Glutamatergic neuron (in vitro differentiated cells): ENCODE measurements at regions not wholly inside any gene's neighbourhood (a gene's known extent, or its start where the extent isn't known, plus 50 kb on each side); places are given as distances from the start of the nearest gene placed in this dataset.

ENCODE experiments used
- DNase-seq: peaks from one replicate; pipeline ENCODE4 v3.0.0; 2022
- H3K27ac Mint-ChIP-seq: one replicate; pipeline ENCODE4 v1.8.0; 2020; ENCODE audit warnings: mild to moderate bottlenecking, mixed read lengths, inconsistent platforms; ENCODE audit not compliant: unreplicated experiment
- H3K27me3 Mint-ChIP-seq: one replicate; pipeline ENCODE4 v1.8.0; 2020; ENCODE audit warnings: mild to moderate bottlenecking, moderate library complexity, mixed read lengths, inconsistent platforms; ENCODE audit not compliant: unreplicated experiment
- H3K36me3 Mint-ChIP-seq: one replicate; pipeline ENCODE4 v1.8.0; 2020; ENCODE audit warnings: mild to moderate bottlenecking, mixed read lengths, inconsistent platforms; ENCODE audit not compliant: unreplicated experiment
- H3K4me1 Mint-ChIP-seq: one replicate; pipeline ENCODE4 v1.8.0; 2020; ENCODE audit warnings: mild to moderate bottlenecking, low read depth, mixed read lengths, inconsistent platforms; ENCODE audit not compliant: unreplicated experiment
- H3K4me3 Mint-ChIP-seq: one replicate; pipeline ENCODE4 v1.8.0; 2020; ENCODE audit warnings: mild to moderate bottlenecking, mixed read lengths, inconsistent platforms; ENCODE audit not compliant: unreplicated experiment
- H3K9me3 Mint-ChIP-seq: one replicate; pipeline ENCODE4 v1.8.0; 2020; ENCODE audit warnings: mild to moderate bottlenecking, moderate library complexity, mixed read lengths, inconsistent platforms; ENCODE audit not compliant: unreplicated experiment
- TF ChIP-seq, protein P1 (sequence below): fragments of 200-600 bp; sonication (generic); IDR thresholded peaks from one replicate; pipeline ENCODE4 v1.5.0; 2021; ENCODE audit not compliant: partially characterized antibody, unreplicated experiment

DNA sequence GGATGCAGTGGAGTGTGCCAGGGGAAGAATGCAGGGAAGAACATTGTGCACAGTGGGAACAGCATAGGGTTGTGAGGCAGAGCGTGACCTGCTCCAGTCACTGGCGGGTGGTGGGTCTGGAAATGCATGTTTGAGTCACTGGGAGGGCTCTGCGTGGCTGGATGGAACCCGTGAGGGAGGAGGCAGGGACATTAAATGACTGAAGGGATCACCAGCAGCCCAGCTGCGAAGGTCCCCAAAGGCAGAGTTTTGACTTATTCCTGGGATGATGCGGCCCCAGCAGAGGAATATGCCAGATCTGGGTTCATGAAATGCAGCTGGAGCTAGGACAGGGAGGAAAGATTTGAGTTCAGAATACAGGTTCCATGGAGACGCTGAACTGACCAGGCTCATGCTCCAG, 104.0 kb upstream of the FGF3 start:
- H3K9me3 Mint-ChIP-seq, result peaks cover 1% of the 10 kb centered on the region
- no peak overlapping the region for H3K4me3 Mint-ChIP-seq
- no peaks in the 10 kb centered on the region for H3K4me1 Mint-ChIP-seq
- peaks cover 5% of the 10 kb centered on the region for H3K27me3 Mint-ChIP-seq
- no peaks in the 10 kb centered on the region for H3K36me3 Mint-ChIP-seq
- TF ChIP-seq, protein P1, sequence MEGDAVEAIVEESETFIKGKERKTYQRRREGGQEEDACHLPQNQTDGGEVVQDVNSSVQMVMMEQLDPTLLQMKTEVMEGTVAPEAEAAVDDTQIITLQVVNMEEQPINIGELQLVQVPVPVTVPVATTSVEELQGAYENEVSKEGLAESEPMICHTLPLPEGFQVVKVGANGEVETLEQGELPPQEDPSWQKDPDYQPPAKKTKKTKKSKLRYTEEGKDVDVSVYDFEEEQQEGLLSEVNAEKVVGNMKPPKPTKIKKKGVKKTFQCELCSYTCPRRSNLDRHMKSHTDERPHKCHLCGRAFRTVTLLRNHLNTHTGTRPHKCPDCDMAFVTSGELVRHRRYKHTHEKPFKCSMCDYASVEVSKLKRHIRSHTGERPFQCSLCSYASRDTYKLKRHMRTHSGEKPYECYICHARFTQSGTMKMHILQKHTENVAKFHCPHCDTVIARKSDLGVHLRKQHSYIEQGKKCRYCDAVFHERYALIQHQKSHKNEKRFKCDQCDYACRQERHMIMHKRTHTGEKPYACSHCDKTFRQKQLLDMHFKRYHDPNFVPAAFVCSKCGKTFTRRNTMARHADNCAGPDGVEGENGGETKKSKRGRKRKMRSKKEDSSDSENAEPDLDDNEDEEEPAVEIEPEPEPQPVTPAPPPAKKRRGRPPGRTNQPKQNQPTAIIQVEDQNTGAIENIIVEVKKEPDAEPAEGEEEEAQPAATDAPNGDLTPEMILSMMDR, result no peak
- peak; percentile 3 for DNase-seq
- no peak overlapping the region for H3K27ac Mint-ChIP-seq

DNA sequence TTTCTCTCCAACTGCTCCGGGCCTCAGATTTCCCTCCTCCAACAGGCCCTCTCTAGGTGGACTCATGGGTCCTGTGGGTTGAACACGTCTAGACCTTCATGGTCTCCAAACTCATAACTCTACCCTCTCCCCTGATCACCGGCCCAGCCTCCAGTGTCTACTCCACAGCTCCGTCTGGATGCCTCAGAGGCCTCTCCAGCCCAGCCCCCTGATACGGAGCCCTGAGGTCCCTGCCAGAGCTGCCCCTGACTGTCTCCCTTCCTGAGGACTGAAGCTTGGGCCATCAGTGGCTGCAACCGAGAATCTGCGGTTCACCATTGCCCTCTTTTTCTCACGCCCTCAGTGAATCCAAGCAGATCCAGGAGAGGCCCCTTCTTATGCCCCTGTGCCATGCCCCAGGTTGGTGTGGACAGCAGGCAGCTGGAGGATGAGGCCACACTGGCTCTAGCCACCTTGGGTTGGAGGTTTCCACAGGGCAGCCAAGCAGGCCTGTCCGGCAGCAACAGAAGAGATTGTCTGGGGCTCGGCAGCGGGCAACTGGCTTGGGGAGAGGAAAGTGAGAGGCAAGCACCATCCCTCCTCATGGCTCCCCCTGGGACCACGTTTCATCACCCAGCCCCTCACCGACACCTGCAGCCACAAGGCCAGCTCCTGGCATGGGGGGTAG, 104.6 kb upstream of the FGF3 start:
- TF ChIP-seq, protein P1, result no peak
- Mint-ChIP-seq H3K27ac (no peak overlapping the region), H3K9me3 (peaks cover 1% of the 10 kb centered on the region), H3K36me3 (no peaks in the 10 kb centered on the region), H3K27me3 (peaks cover 5% of the 10 kb centered on the region), H3K4me3 (no peak overlapping the region), H3K4me1 (no peaks in the 10 kb centered on the region)
- DNase-seq, result peak; percentile 10

DNA sequence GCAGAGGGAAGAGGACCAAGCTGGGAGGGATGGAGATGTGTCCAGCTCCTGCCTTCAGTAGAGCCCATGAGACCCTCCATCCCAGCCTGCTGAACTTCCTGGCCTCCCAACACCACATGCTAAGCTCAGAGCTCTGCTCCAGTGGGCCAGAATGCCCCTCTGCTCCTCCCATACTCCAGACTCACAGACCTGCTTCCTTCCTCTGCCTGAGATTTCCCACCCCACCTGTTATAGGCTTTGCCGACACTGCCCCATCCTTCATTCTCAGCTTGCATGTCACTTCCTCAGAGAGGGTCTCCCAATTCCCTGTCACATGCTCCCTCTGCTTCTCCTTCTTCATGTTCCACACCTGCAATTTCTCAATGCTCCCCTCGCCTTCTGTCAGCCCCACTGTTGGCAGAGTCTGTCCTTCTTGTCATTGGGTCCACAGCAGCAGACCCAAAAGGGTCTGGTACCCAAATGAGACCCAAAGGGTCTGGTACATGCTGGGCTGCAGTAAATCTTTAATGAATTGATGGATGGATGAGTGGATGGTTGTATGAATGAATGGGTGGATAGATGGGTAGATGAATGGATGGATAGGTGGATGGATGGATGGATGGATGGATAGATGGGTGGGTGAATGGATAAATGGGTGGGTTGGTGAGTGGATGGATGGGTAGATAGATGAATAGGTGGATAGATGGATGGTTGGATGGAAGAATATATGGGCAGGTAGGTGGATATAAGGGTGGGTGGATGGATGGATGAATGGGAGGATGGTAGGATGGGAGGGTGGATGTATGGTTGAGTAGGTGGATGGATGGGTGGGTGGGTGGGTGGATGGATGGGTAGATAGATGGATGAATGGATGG, 105.3 kb upstream of the FGF3 start:
- TF ChIP-seq, protein P1, result no peak
- peaks cover 3% of the 10 kb centered on the region for H3K27me3 Mint-ChIP-seq
- no peak for DNase-seq
- no peaks in the 10 kb centered on the region for H3K36me3 Mint-ChIP-seq
- no peak overlapping the region for H3K27ac Mint-ChIP-seq
- no peak overlapping the region for H3K4me3 Mint-ChIP-seq
- peaks cover 1% of the 10 kb centered on the region for H3K9me3 Mint-ChIP-seq
- H3K4me1 Mint-ChIP-seq, result no peaks in the 10 kb centered on the region

DNA sequence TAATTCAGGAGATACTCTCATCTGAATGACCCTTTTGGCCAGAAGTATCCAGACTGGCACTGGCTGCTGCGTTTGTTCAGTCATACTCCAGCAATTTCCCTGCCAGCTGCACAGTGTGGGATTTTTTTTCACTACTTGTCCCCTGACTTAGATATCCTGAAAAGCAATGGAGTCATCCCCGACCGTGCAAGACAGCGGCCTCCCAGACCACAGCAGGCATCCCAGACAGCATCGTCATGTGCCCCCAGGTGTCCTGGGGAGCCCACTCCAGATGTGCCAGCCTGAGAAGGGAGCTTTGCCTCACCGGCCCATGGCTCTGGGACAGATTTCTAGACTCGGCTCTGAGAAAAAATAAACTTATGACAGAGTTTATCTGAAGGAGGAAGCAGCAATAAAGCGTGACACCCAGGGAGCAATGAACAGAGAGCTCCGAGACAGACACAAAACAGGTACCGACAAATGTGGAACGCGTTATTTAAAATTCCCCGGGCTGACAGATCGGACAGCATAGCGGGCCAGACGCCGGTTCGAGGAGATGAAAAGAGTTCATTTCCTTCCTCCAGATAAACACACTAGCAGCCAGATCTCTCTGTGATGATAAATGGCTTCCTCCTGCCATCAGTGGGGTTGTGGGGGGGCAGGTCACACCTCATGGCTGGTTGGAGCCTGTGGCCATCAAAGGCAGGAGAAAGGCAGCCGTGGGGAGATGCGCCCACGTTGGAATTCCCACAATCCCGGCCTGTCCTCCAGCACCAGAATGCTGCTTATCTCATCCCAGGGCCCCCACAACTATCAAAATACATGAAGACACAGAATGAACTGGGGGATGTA, 106.4 kb upstream of the FGF3 start:
- Mint-ChIP-seq H3K4me1 (no peaks in the 10 kb centered on the region), H3K36me3 (no peaks in the 10 kb centered on the region), H3K27me3 (peaks cover 3% of the 10 kb centered on the region), H3K27ac (no peak overlapping the region), H3K9me3 (peaks cover 1% of the 10 kb centered on the region), H3K4me3 (no peak overlapping the region)
- TF ChIP-seq, protein P1, result no peak
- DNase-seq, result peak; percentile 12
